Dendritic cell treated with granulocyte-macrophage colony-stimulating factor and Interleukin-4, amounts not matched to agents 40 ng/mL and 50 ng/mL, for 4 days (primary cell): ENCODE measurements at regions not wholly inside any gene's neighbourhood (a gene's known extent, or its start where the extent isn't known, plus 50 kb on each side); places are given as distances from the start of the nearest gene placed in this dataset.
"Not testable (repeated sequence)": the region's sequence is repeated elsewhere in the genome, so short reads cannot be mapped to it uniquely, and the experiment has no call there.

ENCODE experiments used
- H3K27ac Mint-ChIP-seq: one replicate; pipeline ENCODE4 v1.8.0; 2022; ENCODE audit warnings: mild to moderate bottlenecking, mixed read lengths
- H3K27me3 Mint-ChIP-seq: one replicate; pipeline ENCODE4 v1.8.0; 2022; ENCODE audit warnings: mild to moderate bottlenecking, mixed read lengths
- H3K36me3 Mint-ChIP-seq: one replicate; pipeline ENCODE4 v1.8.0; 2022; ENCODE audit warnings: low read depth, mixed read lengths
- H3K4me1 Mint-ChIP-seq: one replicate; pipeline ENCODE4 v1.8.0; 2022; ENCODE audit warnings: low read depth, mixed read lengths
- H3K4me3 Mint-ChIP-seq: one replicate; pipeline ENCODE4 v1.8.0; 2022; ENCODE audit warnings: mild to moderate bottlenecking, moderate library complexity, mixed read lengths
- H3K9me3 Mint-ChIP-seq: one replicate; pipeline ENCODE4 v1.8.0; 2022; ENCODE audit warnings: mixed read lengths
- intact Hi-C: fragments of 100-400 bp; cut with micrococcal nuclease; formaldehyde crosslinking; loops from one replicate; pipeline ENCODE4 v1.15.0; 2022

DNA sequence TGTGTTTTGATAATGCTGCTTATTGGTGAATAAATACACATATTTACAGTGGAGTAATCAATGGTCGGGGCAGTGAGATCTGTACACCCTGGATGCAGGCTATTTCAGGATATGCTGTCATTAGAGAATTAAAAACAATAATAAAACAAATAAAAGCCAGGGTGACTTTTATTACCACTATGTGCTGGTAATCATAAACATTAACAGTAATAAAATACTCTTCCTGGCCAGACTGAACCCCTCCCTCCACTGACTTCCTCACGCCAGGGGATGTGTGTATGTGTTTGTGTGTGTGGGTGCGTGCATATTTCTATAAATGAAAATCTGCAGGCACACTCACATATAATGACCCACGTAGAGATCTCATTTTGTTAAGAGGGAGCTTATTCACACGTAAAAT is 98.0 kb upstream of the MAP9 start:
- Mint-ChIP-seq H3K9me3 (no peaks in the 10 kb centered on the region), H3K27me3 (no peaks in the 10 kb centered on the region), H3K36me3 (no peaks in the 10 kb centered on the region), H3K4me3 (no peak overlapping the region), H3K4me1 (no peaks in the 10 kb centered on the region), H3K27ac (no peak overlapping the region)
- intact Hi-C loops = no loop called here

- H3K9me3 Mint-ChIP-seq = no peaks in the 10 kb centered on the region
- H3K4me1 Mint-ChIP-seq = no peaks in the 10 kb centered on the region
- H3K36me3 Mint-ChIP-seq = no peaks in the 10 kb centered on the region
- intact Hi-C loops = no loop called here
- H3K27ac Mint-ChIP-seq = no peak overlapping the region
- no peak overlapping the region for H3K4me3 Mint-ChIP-seq
- H3K27me3 Mint-ChIP-seq = no peaks in the 10 kb centered on the region
Measured at GRCh38 chr4:155473420-155474095, 96.8 kb upstream of the MAP9 start.

- H3K36me3 Mint-ChIP-seq = no peaks in the 10 kb centered on the region
- H3K4me3 Mint-ChIP-seq = no peak overlapping the region
- intact Hi-C loops = no loop called here
- no peaks in the 10 kb centered on the region for H3K4me1 Mint-ChIP-seq
- H3K27ac Mint-ChIP-seq = no peak overlapping the region
- H3K9me3 Mint-ChIP-seq = no peaks in the 10 kb centered on the region
- H3K27me3 Mint-ChIP-seq = no peaks in the 10 kb centered on the region
Measured at GRCh38 chr4:155468282-155468681, 91.5 kb upstream of the MAP9 start.

DNA sequence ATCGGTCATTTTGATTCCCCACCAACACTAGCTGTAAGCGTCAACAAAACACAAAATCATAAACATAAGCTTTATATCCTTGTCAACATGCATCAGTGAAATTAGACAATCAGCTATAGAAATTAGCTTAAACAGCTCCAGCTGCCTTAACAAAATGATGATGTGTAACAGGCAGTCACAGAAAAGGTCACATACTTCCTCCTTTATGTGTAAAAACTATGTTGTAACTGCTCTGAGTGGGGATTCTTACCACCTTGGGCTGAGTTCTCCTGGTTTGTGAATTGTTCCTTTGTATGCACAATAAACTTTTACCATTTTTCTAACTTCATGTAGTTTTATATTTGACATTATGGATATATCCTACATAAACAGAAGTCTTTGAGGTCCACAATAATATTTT is 73.9 kb upstream of the MAP9 start:
- Mint-ChIP-seq H3K36me3 (no peaks in the 10 kb centered on the region), H3K27me3 (no peaks in the 10 kb centered on the region), H3K4me3 (no peak overlapping the region), H3K4me1 (no peaks in the 10 kb centered on the region), H3K9me3 (no peaks in the 10 kb centered on the region), H3K27ac (no peak overlapping the region)
- intact Hi-C loops = no loop called here

- H3K4me3 Mint-ChIP-seq = no peak overlapping the region
- H3K4me1 Mint-ChIP-seq = peaks cover 7% of the 10 kb centered on the region
- no peaks in the 10 kb centered on the region for H3K9me3 Mint-ChIP-seq
- no peaks in the 10 kb centered on the region for H3K36me3 Mint-ChIP-seq
- no peak overlapping the region for H3K27ac Mint-ChIP-seq
- intact Hi-C loops = no loop called here
- H3K27me3 Mint-ChIP-seq = peaks cover 7% of the 10 kb centered on the region
Measured at GRCh38 chr4:155445306-155445705, 68.5 kb upstream of the MAP9 start.

DNA sequence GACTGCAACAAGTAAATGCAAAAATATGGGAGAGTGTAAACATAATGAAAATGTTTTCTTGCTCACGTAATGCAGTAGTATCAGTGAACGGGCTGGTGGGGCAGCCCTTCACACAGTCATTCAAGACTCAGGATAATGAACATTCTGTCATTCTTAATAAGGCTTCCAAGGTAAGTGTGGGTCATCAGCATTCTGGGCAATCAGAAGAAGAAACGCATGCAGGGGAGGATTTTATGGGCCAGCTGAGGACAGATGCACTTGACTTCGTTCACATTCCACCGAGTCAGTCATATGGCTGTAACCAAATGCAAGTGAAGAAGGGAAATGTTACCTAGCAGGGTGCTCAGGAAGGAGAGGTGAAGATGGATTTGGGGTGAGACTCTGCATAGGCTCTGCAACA is 68.0 kb upstream of the MAP9 start:
- H3K27ac Mint-ChIP-seq = no peak overlapping the region
- intact Hi-C loops = loop anchor here (5.0 kb wide), 2 partner anchors 83 to 508 kb away; partner anchors contain the start of gene CTSO

GRCh38 chr4:155442267-155443105 is 65.7 kb upstream of the MAP9 start:
- Mint-ChIP-seq H3K27ac (no peak overlapping the region), H3K4me1 (peaks cover 7% of the 10 kb centered on the region), H3K27me3 (peaks cover 7% of the 10 kb centered on the region), H3K36me3 (no peaks in the 10 kb centered on the region), H3K9me3 (no peaks in the 10 kb centered on the region), H3K4me3 (peak overlapping the region; percentile 34)
- intact Hi-C loops = loop anchor here (1.0 to 5.0 kb wide), 3 partner anchors 85 to 510 kb away; partner anchors contain the start of gene CTSO

More for the DNA sequence above, 68.0 kb upstream of the MAP9 start:
- Mint-ChIP-seq H3K4me1 (peaks cover 7% of the 10 kb centered on the region), H3K36me3 (no peaks in the 10 kb centered on the region), H3K4me3 (no peak overlapping the region), H3K27me3 (peaks cover 7% of the 10 kb centered on the region), H3K9me3 (no peaks in the 10 kb centered on the region)

DNA sequence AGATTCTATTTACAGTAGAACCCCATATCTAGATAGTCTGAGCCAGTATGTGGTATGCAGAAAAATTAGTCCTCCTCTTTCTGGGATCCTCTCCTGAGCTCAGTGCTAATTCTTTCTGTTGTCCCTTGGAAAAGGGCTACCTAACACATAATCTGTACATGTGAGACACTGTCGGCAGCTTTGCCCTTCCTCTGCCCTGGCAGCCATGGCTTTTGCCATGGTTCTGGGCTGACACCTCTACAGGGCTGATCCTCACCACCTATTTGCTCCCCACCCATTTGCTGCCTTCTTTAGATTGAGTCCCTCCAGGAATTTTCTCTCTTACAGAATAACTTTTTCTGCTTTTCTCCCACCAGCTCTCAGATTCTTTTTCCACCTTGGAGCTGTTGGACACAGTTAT is 64.7 kb upstream of the MAP9 start:
- Mint-ChIP-seq H3K4me1 (peaks cover 7% of the 10 kb centered on the region), H3K36me3 (no peaks in the 10 kb centered on the region), H3K27me3 (peaks cover 7% of the 10 kb centered on the region), H3K4me3 (no peak overlapping the region), H3K9me3 (no peaks in the 10 kb centered on the region), H3K27ac (no peak overlapping the region)
- intact Hi-C loops = loop anchor here (5.0 kb wide), 2 partner anchors 86 to 511 kb away; partner anchors contain the start of gene CTSO

DNA sequence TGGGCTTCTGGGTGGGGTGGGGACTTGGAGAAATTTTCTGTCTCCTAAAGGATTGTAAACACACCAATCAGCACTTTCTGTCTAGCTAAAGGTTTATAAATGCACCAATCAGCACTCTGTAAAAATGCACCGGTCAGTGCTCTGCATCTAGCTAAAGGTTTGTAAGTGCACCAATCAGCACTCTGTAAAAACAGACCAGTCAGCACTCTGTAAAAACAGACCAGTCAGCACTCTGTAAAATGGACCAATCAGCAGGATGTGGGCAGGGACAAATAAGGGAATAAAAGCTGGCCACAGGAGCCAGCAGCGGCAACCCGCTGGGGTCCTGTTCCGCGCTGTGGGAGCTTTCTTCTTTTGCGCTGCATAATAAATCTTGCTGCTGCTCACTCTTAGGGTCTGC is 63.0 kb upstream of the MAP9 start:
- H3K4me3 Mint-ChIP-seq, H3K27me3 Mint-ChIP-seq, H3K36me3 Mint-ChIP-seq, H3K27ac Mint-ChIP-seq, H3K9me3 Mint-ChIP-seq, H3K4me1 Mint-ChIP-seq: not testable (repeated sequence)
- intact Hi-C loops = loop anchor here (5.0 kb wide), 2 partner anchors 88 to 513 kb away; partner anchors contain the start of gene CTSO

- Mint-ChIP-seq H3K9me3 (no peaks in the 10 kb centered on the region), H3K27me3 (no peaks in the 10 kb centered on the region), H3K4me3 (no peak overlapping the region), H3K4me1 (no peaks in the 10 kb centered on the region), H3K36me3 (no peaks in the 10 kb centered on the region), H3K27ac (no peak overlapping the region)
- intact Hi-C loops = no loop called here
Measured at GRCh38 chr4:155434904-155435303, 58.1 kb upstream of the MAP9 start.

DNA sequence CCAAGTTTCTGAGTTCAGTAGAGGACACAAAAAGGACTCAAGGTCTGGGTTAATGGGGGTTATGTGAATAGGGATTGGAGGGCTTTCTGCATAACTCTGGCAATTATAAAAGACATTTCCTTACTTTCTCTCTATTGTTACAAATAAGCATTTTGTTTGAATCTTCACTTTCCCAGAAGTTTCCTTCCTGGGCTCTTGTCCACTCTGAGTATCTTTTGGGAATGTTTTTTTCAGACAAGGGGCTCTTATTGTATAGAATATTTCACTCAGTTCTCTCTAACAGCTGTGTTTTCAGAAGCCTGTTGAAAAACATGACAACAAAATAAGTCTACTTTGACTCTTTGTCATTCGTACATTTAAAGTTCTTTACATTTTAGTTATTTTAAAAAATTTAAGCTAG is 57.6 kb upstream of the MAP9 start:
- no peak overlapping the region for H3K27ac Mint-ChIP-seq
- no peak overlapping the region for H3K4me3 Mint-ChIP-seq
- intact Hi-C loops = no loop called here
- H3K4me1 Mint-ChIP-seq = no peaks in the 10 kb centered on the region
- H3K27me3 Mint-ChIP-seq = no peaks in the 10 kb centered on the region
- no peaks in the 10 kb centered on the region for H3K36me3 Mint-ChIP-seq
- no peaks in the 10 kb centered on the region for H3K9me3 Mint-ChIP-seq

DNA sequence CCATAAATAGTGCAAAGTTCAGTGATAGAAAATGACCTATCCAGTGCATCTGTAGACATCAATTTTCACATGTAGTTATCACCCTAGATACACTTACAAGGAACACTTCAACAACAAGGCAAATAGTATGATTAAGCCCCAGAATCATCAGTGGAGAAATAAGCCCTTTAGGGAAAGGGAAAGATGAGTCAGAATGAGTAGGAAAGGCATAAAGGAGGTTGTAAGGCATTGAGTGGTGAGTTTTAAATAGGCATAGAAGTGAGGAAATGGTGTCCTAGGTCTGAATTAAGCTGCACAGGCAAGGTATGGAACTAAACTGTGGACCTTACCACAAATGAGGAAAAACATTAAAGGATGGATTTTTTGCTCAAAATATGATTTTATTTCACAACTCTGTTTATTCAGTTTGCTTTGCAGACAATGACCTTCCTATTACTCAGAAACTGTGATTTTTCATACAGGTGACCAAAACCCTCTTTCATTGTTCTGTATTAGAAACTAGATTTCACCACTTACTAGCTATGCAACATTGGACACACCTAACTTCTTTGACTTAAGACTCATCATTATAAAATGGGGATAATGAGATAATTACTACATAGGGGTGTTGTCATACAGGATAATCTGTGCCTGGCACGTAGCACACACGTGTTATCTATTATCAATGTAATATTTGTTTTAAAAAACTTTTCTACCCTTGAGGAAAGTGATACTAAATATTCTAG is 57.0 kb upstream of the MAP9 start:
- Mint-ChIP-seq H3K27me3 (no peaks in the 10 kb centered on the region), H3K36me3 (no peaks in the 10 kb centered on the region), H3K4me1 (no peaks in the 10 kb centered on the region), H3K4me3 (no peak overlapping the region), H3K27ac (no peak overlapping the region), H3K9me3 (no peaks in the 10 kb centered on the region)
- intact Hi-C loops = no loop called here

DNA sequence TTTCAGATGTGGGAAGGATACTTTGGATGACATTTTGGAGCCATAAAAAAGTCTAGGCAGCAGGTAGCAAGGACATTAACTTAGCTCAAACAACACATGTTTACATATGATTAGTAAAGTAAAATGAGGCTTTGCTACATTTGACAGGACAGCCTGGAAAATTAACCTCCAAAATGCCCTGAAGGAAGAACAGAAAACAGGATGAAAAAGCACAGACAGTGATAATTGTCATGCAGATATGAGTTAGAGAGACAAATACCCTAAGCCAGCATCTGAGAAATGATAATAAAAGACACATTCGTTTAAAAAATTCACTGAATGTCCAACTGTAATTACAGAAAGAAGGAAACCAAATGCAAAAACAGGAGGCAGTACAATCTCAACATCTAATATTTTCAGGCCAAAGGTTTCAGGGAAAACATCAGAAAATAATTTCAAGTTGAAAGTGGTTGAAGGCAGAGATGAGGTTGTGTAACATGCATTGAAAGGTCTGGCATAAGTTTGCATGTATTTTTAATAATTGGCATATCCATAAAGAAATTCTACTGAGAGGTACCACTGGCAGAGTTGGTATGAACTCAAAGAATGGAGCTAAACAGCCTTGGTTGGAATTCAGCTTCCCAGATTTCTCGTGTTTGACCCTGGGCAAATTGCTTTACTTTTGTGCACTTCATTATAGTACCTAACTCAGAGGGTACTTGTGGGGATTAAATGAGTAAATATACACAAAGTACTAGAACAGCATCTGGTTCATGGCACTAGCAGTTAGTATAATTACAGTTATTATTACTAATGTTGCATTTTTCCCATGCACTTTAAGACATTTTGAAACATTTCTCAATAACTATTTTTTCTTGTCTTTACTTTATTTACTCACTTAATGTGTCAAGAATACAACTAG is 54.4 kb upstream of the MAP9 start:
- no peaks in the 10 kb centered on the region for H3K4me1 Mint-ChIP-seq
- H3K9me3 Mint-ChIP-seq = no peaks in the 10 kb centered on the region

More for the DNA sequence above, 54.4 kb upstream of the MAP9 start:
- H3K27me3 Mint-ChIP-seq = no peaks in the 10 kb centered on the region
- no peak overlapping the region for H3K4me3 Mint-ChIP-seq
- intact Hi-C loops = no loop called here
- no peak overlapping the region for H3K27ac Mint-ChIP-seq
- no peaks in the 10 kb centered on the region for H3K36me3 Mint-ChIP-seq
